C1 segment of cervical spinal cord (tissue), 14 donors: ENCODE measurements at regions not wholly inside any gene's neighbourhood (a gene's known extent, or its start where the extent isn't known, plus 50 kb on each side); places are given as distances from the start of the nearest gene placed in this dataset.

Source experiments
- DNase-seq, 14 donors: peaks; one replicate each; lab custom pipeline; 2025; lab: John Stamatoyannopoulos, UW

GRCh38 chr1:114314576-114314975 is 160.9 kb upstream of the SYT6 start:
- DNase-seq = no peak

GRCh38 chr1:114314098-114314497 is 160.4 kb upstream of the SYT6 start:
- DNase-seq = no peak

GRCh38 chr1:114310695-114311271 is 157.1 kb upstream of the SYT6 start:
- DNase-seq = no peak

DNA sequence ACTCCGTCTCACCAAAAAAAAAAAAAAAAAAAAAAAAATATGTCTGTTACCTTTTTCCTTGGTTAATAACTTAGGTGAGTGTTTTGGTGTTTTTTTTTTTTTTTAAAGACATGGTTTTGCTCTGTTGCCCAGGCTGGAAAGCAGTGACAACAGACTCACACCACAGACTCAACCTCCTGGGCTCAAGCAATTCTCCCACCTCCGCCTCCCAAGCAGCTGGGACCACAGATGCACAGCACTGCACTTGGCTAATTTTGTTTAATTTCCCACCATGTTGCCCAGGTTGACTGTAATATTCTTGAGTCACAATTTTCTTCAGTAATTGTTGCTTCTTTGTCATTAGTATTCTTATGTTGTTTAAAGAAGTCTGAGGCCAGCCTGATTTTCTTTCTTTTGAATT is 149.2 kb upstream of the SYT6 start:
- DNase-seq = no peak

GRCh38 chr1:114299331-114299975 is 145.8 kb upstream of the SYT6 start:
- peak in 1 of 14 donors; percentile 3 for DNase-seq

DNA sequence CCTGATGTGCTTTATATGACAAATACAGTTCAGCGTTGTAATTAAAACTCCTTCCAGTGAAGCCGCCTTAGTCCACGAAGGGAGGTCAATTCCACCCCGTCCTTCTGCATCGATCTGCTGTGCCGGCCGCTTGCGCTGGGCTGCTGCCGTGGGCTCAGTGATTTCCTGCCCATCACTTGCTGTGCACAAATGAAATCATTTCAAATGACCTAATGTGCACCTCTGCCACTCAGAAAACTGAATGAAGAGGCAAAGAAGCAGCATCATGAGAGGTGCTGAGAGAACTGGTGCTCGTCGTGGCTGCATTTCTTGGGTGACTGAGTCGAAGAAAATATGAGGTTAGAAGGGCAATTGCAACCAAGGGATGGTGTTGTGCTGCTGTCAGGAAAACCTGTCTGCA is 144.3 kb upstream of the SYT6 start:
- no peak for DNase-seq

DNA sequence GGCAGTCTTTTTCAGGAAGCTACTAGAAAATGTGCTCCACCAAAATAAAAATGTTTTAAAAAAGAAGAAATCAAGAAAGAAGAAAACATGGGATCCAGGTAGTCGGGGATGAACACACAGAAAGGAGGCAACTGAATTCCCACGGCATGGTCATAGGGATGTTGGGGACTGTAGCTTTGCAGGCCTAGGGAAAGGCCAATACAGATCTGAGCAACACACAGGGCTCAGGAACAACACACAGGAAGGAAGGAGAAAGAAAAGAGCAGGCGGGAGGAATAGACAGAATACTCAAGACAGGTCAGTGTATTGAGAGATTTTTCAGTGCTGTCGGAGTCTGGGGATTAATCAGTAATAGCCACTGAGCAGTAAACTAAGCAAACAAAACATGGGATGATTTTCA is 142.7 kb upstream of the SYT6 start:
- DNase-seq = no peak

GRCh38 chr1:114295321-114295720 is 141.7 kb upstream of the SYT6 start:
- DNase-seq = no peak

DNA sequence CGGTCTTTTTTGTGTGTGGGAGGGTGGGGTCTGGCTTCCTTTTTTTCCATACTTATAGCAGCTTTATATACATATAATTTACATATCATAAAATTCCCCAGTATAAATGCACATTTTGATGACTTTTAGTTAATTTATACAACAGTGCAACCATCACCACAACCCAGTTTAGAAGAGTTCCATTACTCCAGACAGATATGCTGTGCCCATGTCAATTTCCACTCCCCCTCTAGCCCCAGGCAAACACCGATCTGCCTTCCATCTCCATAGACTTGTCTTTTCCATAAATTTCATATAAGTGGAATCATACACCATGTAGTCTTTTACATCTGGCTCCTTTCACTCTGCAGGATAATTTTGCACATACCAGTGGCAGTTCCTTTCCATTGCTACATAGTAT is 139.2 kb upstream of the SYT6 start:
- no peak for DNase-seq

DNA sequence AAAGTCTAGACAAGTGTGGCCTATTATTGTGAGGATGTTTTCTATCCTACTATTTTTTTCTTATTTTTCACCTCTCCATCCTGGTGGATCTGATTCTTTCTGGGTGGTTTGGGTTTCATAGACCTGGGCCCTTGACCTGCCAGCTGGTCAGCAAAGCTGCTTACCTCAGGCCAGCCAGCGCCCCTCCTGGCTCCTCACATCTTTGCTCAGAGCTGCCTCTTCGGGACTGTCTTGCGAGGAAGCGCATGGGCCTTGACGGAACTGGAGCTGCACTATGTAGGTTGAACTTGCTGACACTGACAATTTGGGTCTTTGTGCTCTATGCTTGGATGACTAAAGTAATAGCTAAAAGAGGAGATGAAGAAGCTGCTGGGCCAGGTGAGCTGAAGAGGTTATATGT is 138.5 kb upstream of the SYT6 start:
- DNase-seq = no peak

DNA sequence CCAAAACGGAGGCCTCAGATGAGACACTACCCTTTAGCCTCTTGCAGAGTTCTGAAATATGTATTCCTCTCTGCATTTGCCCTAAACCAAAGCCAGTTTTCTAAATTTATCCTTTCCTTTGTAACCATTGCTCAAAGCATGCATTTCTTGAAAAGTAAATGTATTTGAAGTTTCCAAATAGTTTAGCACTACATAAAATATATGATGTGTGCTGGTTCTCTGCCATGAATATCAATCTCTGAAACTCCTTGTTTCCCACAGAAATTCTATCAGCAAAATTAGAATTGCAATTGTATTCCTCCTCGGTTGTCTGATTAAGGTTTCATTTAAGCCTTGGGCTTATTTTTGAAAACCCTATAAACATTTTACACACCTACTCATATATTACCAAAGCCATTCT is 137.1 kb upstream of the SYT6 start:
- no peak for DNase-seq

DNA sequence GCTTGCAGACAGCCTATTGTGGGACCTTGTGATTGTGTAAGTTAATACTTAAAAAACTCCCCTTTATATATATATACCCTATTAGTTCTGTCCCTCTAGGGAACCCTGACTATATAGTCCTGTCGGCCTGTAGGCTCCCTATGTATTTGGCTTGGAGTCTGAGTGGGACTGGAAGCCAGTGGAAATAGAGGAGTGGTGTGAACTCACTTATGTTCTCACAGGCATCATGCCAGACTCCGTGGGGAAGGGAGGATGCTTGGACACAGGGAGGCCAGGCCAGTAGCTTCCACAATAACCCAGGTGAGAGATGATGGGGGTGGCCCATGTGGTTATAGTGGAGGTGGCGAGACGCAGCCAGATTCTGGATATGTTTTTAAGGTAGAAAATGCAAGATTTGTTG is 136.7 kb upstream of the SYT6 start:
- DNase-seq = no peak

GRCh38 chr1:114289824-114290223 is 136.2 kb upstream of the SYT6 start:
- DNase-seq = no peak

DNA sequence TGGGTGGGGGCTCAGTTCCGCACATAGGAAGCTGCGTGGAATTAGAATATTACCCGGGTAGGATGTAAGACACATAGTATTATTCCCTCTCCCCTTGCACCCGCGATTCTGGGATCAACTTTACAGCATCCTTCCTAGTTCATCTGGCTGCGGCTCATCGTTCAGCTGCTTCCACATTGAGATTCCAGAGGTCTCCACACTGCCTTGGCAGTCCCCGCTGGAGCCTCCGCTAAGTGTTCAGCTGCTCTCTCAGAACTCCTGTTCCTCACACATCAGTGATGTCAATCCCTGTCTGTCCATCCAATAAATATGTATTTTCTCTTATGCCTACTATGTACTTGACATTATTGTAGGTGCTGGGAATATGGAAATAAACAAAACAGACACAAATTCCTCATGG is 135.6 kb upstream of the SYT6 start:
- no peak for DNase-seq

- no peak for DNase-seq
Measured at GRCh38 chr1:114286960-114287359, 133.3 kb upstream of the SYT6 start.

GRCh38 chr1:114286179-114286578 is 132.5 kb upstream of the SYT6 start:
- DNase-seq = no peak

GRCh38 chr1:114282751-114283403 is 129.2 kb upstream of the SYT6 start:
- DNase-seq = peak in 13 of 14 donors; percentile 19 to 81 (median 56)

GRCh38 chr1:114278911-114279310 is 125.2 kb upstream of the SYT6 start:
- DNase-seq = no peak

GRCh38 chr1:114278430-114278829 is 124.8 kb upstream of the SYT6 start:
- DNase-seq = no peak

GRCh38 chr1:114274621-114275317 is 121.1 kb upstream of the SYT6 start:
- DNase-seq = peak in 5 of 14 donors; percentile 2 to 36 (median 8)

- no peak for DNase-seq
Measured at GRCh38 chr1:114272593-114272992, 118.9 kb upstream of the SYT6 start.

DNA sequence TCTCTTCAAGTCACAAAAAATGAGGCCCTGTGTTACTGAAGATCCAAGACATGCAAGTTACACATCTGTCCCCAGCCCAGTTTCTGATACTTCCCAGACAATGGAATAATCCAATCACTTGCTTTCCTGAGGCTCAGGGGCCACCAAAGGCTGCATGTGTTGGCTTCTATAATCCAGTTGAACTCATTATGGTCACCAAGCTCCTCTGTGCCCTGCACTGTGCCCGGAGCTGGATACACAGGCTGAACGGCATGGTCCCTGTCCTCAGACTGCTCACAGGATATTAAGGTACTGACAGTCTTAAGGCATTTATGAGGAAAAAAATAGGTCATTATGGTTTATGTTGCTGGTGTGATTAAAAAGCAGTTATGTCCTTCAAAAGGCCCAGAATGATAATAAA is 117.0 kb upstream of the SYT6 start:
- no peak for DNase-seq

DNA sequence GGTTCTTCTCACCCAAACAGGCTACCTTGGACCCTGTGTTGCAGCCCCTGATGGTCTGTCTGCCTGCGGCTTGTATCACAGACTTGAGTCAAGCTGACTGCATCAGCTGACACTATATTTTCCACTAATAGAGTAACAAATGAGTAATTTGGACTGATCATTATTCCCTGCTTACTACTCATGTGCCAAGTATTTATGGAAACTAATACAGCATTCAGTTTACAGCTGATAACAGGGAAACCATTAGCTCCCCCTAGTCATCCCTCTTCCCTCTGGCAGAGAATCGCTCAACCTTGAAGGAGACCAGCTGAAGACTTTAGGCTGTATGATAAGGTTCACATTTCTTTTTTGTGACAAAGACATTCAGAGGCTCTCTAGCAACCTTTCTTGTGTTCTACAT is 116.6 kb upstream of the SYT6 start:
- no peak for DNase-seq
